HCT116 (cell line): ENCODE measurements at regions not wholly inside any gene's neighbourhood (a gene's known extent, or its start where the extent isn't known, plus 50 kb on each side); places are given as distances from the start of the nearest gene placed in this dataset.

Experiments
- CEBPB ChIP-seq: IDR thresholded peaks from 2 replicates; pipeline ENCODE4 v1.6.1; 2012; ENCODE audit warnings: low read depth
- EZH2phosphoT487 ChIP-seq: fragments of 200-600 bp; IDR thresholded peaks from 2 replicates; pipeline ENCODE4 v1.6.1; 2018; ENCODE audit warnings: antibody characterized with exemption, borderline replicate concordance
- FOSL1 ChIP-seq: IDR thresholded peaks from 2 replicates; pipeline ENCODE4 v1.6.1; 2012; ENCODE audit warnings: low read depth
- POLR2A ChIP-seq: IDR thresholded peaks from 2 replicates; pipeline ENCODE4 v1.7.0; 2011; ENCODE audit warnings: borderline replicate concordance; ENCODE audit not compliant: insufficient read depth, insufficient read length; ENCODE audit errors: extremely low read depth
- POLR2AphosphoS5 ChIP-seq: IDR thresholded peaks from 2 replicates; pipeline ENCODE4 v1.6.1; 2011; ENCODE audit warnings: mild to moderate bottlenecking, low read depth, low read length, moderate library complexity
- TF ChIP-seq, protein P1 (sequence below), 3 experiments: fragments of 200-600 bp in 1 of 3; sonication (generic) in 1 of 3; IDR thresholded peaks in 2 of 3; conservative IDR thresholded peaks in 1 of 3; 2 replicates each; pipeline ENCODE4 v1.5.1; 2012 to 2017; ENCODE audit warnings: low read depth in 2 of 3, low read length in 2 of 3, antibody characterized with exemption in 1 of 3, borderline replicate concordance in 1 of 3, control low read depth in 1 of 3, mild to moderate bottlenecking in 1 of 3, mixed read lengths in 1 of 3, mixed run types in 1 of 3, moderate library complexity in 1 of 3; ENCODE audit not compliant: insufficient read depth in 1 of 3
- TF ChIP-seq, protein P2 (sequence below): IDR thresholded peaks from 2 replicates; pipeline ENCODE4 v1.6.1; 2012
- TF ChIP-seq, protein P3 (sequence below): IDR thresholded peaks from 2 replicates; pipeline ENCODE4 v1.6.1; 2012
- TF ChIP-seq, protein P4 (sequence below): IDR thresholded peaks from 2 replicates; pipeline ENCODE4 v1.6.1; 2012; ENCODE audit warnings: low read depth

DNA sequence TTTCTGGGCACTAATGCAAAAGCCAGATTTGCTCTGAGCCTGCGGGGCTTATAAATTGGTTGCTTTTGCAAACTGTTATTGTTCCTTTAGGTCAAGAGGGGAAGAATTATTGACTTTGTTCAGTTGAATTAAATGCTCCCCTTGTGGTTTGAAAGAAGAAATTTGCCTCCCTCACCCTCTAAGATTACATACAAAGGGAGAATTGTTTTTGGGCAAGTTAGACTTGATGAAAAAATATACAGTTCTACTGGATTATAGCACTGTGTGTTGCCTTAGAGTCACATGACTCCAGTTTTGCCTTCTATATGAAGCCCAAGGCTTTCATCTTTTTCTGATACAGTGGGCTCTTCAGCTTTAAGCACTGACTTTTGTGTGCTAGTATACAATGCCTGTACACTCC, 1265.8 kb upstream of the LRRTM3 start:
- TF ChIP-seq, protein P1, sequence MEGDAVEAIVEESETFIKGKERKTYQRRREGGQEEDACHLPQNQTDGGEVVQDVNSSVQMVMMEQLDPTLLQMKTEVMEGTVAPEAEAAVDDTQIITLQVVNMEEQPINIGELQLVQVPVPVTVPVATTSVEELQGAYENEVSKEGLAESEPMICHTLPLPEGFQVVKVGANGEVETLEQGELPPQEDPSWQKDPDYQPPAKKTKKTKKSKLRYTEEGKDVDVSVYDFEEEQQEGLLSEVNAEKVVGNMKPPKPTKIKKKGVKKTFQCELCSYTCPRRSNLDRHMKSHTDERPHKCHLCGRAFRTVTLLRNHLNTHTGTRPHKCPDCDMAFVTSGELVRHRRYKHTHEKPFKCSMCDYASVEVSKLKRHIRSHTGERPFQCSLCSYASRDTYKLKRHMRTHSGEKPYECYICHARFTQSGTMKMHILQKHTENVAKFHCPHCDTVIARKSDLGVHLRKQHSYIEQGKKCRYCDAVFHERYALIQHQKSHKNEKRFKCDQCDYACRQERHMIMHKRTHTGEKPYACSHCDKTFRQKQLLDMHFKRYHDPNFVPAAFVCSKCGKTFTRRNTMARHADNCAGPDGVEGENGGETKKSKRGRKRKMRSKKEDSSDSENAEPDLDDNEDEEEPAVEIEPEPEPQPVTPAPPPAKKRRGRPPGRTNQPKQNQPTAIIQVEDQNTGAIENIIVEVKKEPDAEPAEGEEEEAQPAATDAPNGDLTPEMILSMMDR (IDR thresholded peaks at IDR 0.05 in 2 of 3, conservative IDR thresholded peaks at IDR 0.05 in 1 of 3; ENCODE audit: borderline replicate concordance in 1 of 3, insufficient read depth in 1 of 3, low read depth in 2 of 3, low read length in 2 of 3), result no peak
- TF ChIP-seq, protein P2, sequence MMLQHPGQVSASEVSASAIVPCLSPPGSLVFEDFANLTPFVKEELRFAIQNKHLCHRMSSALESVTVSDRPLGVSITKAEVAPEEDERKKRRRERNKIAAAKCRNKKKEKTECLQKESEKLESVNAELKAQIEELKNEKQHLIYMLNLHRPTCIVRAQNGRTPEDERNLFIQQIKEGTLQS, result no peak
- TF ChIP-seq, protein P3, sequence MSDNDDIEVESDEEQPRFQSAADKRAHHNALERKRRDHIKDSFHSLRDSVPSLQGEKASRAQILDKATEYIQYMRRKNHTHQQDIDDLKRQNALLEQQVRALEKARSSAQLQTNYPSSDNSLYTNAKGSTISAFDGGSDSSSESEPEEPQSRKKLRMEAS, result no peak
- TF ChIP-seq, protein P4, sequence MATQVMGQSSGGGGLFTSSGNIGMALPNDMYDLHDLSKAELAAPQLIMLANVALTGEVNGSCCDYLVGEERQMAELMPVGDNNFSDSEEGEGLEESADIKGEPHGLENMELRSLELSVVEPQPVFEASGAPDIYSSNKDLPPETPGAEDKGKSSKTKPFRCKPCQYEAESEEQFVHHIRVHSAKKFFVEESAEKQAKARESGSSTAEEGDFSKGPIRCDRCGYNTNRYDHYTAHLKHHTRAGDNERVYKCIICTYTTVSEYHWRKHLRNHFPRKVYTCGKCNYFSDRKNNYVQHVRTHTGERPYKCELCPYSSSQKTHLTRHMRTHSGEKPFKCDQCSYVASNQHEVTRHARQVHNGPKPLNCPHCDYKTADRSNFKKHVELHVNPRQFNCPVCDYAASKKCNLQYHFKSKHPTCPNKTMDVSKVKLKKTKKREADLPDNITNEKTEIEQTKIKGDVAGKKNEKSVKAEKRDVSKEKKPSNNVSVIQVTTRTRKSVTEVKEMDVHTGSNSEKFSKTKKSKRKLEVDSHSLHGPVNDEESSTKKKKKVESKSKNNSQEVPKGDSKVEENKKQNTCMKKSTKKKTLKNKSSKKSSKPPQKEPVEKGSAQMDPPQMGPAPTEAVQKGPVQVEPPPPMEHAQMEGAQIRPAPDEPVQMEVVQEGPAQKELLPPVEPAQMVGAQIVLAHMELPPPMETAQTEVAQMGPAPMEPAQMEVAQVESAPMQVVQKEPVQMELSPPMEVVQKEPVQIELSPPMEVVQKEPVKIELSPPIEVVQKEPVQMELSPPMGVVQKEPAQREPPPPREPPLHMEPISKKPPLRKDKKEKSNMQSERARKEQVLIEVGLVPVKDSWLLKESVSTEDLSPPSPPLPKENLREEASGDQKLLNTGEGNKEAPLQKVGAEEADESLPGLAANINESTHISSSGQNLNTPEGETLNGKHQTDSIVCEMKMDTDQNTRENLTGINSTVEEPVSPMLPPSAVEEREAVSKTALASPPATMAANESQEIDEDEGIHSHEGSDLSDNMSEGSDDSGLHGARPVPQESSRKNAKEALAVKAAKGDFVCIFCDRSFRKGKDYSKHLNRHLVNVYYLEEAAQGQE, result no peak
- TF ChIP-seq POLR2A (no peak), CEBPB (no peak), POLR2AphosphoS5 (no peak), EZH2phosphoT487 (no peak), FOSL1 (no peak)
